ENCODE measurements at regions not wholly inside any gene's neighbourhood (a gene's known extent, or its start where the extent isn't known, plus 50 kb on each side); places are given as distances from the start of the nearest gene placed in this dataset.

DNA sequence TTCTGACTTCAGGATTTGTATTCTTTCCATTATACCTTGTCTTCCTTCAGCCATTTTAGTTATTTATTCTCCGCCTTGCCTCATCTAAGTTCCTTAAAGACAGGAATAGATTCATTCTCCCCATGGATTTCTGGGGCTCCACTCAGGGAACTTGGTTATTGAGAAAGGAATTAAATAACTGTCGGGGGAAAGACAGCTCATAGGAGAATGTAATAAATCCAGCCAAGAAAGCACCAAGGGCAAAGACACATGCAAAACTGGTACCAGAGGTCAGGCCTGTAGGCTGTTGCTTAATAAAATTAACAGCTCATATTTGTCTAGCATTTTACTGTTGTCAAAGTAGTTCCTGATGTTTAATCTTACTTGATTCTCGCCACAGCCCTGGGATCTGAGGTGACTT lies 357.2 kb downstream of the TMEM38B start:
- in situ Hi-C loops (cut with HindIII; ENCODE audit: low sequenced_read_pairs), result no loop called here
- H3K4me3 ChIP-seq (ENCODE audit: low read depth, low read length), result no peak overlapping the region
- no peak for DNase-seq (ENCODE audit: low read depth, low spot score)
- TF ChIP-seq, protein P1, sequence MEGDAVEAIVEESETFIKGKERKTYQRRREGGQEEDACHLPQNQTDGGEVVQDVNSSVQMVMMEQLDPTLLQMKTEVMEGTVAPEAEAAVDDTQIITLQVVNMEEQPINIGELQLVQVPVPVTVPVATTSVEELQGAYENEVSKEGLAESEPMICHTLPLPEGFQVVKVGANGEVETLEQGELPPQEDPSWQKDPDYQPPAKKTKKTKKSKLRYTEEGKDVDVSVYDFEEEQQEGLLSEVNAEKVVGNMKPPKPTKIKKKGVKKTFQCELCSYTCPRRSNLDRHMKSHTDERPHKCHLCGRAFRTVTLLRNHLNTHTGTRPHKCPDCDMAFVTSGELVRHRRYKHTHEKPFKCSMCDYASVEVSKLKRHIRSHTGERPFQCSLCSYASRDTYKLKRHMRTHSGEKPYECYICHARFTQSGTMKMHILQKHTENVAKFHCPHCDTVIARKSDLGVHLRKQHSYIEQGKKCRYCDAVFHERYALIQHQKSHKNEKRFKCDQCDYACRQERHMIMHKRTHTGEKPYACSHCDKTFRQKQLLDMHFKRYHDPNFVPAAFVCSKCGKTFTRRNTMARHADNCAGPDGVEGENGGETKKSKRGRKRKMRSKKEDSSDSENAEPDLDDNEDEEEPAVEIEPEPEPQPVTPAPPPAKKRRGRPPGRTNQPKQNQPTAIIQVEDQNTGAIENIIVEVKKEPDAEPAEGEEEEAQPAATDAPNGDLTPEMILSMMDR (IDR thresholded peaks at IDR 0.05; ENCODE audit: low read depth, low read length), result no peak

- TF ChIP-seq, protein P1 (IDR thresholded peaks at IDR 0.05; ENCODE audit: low read depth, low read length), result no peak
- H3K4me3 ChIP-seq (ENCODE audit: low read depth, low read length), result no peak overlapping the region
- DNase-seq (ENCODE audit: low read depth, low spot score), result no peak
- in situ Hi-C loops (cut with HindIII; ENCODE audit: low sequenced_read_pairs), result no loop called here
These were observed 357.8 kb downstream of the TMEM38B start for GRCh38 chr9:106052166-106052565.

DNA sequence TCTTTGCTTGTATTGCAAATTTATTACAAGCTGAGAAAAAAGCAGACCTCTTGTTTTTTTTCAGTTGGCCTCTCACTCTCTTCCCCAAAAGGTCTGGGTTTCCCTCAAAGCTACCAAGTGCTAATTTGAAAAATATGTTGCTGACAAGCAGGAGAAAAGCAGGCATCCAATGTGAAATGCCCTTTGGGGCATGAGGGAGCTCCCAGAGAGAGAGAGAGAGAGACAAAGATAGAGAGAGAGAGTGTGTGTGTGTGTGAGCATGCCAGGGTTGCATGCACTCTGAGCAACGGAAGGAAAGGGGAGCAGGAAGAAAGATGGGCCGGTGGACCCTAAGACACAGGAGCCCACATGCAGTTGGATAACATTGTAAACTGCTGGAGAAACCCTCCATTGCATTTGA lies 358.4 kb downstream of the TMEM38B start:
- no peak overlapping the region for H3K4me3 ChIP-seq (ENCODE audit: low read depth, low read length)
- DNase-seq (ENCODE audit: low read depth, low spot score), result no peak
- in situ Hi-C loops (cut with HindIII; ENCODE audit: low sequenced_read_pairs), result no loop called here
- TF ChIP-seq, protein P1 (IDR thresholded peaks at IDR 0.05; ENCODE audit: low read depth, low read length), result no peak

DNA sequence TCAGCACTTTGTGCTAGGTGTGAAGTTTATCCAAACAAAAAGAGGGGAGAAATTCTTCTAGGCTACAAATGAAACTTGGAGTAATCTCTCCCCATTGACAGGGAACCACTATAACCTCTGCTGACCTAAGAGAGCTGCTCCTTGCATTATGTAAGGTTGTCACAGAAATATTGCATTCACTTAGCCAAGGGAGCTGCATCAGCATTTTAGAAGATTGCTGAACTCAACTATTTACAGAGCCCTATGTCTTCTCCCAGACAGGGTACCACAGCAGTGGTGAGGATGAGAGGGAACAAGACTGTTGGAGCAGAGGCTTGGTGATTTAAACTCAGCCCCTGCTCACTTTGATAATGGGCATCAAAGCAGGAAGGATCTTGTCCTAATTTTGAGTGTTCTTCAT lies 362.0 kb downstream of the TMEM38B start:
- DNase-seq (ENCODE audit: low read depth, low spot score), result no peak
- TF ChIP-seq, protein P1 (IDR thresholded peaks at IDR 0.05; ENCODE audit: low read depth, low read length), result no peak
- in situ Hi-C loops (cut with HindIII; ENCODE audit: low sequenced_read_pairs), result no loop called here
- no peak overlapping the region for H3K4me3 ChIP-seq (ENCODE audit: low read depth, low read length)

DNA sequence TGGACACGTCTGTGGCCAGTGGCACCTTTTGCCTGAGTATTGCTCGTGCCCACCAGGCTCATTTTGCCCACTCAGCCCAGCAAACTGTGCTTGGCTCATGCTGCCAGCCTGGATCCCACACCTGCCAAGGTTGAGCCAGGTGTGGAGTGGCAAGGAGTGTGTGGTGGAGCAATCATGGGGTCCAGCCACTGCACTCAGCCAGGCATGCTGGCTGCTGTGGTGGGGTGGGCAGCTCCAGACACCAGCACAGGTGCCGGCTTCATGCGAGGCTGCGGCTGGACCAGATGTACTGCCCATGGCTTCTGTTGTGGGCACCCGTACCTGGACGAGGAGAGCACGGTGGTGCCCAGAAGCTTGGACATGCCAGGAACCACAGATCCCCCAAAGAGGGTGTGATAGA lies 364.1 kb downstream of the TMEM38B start:
- in situ Hi-C loops (cut with HindIII; ENCODE audit: low sequenced_read_pairs), result no loop called here
- no peak overlapping the region for H3K4me3 ChIP-seq (ENCODE audit: low read depth, low read length)
- DNase-seq (ENCODE audit: low read depth, low spot score), result no peak
- TF ChIP-seq, protein P1 (IDR thresholded peaks at IDR 0.05; ENCODE audit: low read depth, low read length), result no peak

DNA sequence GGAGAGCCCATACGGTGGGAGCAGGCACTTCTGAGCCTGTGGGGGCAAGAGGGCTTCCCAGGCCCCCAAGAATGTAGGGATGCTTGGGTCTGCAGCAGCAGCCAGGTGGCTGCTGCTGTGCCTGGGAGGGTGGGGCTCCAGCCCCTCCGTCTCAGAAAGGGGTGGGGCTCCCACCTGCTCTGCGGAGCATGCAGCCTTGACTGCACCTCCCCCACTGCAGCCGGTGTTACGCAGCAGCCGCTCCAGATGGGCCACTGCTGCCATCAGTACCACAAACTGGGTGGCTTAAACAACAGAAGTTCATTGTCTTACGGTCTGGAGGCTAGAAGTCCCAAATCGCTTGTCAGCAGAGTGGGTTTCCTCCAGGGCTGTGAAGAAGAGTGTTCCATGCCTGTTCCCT lies 365.5 kb downstream of the TMEM38B start:
- TF ChIP-seq, protein P1 (IDR thresholded peaks at IDR 0.05; ENCODE audit: low read depth, low read length), result no peak

GRCh38 chr9:106060885-106061284 lies 366.5 kb downstream of the TMEM38B start:
- TF ChIP-seq, protein P1 (IDR thresholded peaks at IDR 0.05; ENCODE audit: low read depth, low read length), result no peak
- in situ Hi-C loops (cut with HindIII; ENCODE audit: low sequenced_read_pairs), result no loop called here
- DNase-seq (ENCODE audit: low read depth, low spot score), result no peak
- no peak overlapping the region for H3K4me3 ChIP-seq (ENCODE audit: low read depth, low read length)

More for the DNA sequence above, 365.5 kb downstream of the TMEM38B start:
- in situ Hi-C loops (cut with HindIII; ENCODE audit: low sequenced_read_pairs), result no loop called here
- H3K4me3 ChIP-seq (ENCODE audit: low read depth, low read length), result no peak overlapping the region
- no peak for DNase-seq (ENCODE audit: low read depth, low spot score)

Data from astrocyte of the spinal cord (primary cell).